HG02623 (cell line): ENCODE measurements at regions not wholly inside any gene's neighbourhood (a gene's known extent, or its start where the extent isn't known, plus 50 kb on each side); places are given as distances from the start of the nearest gene placed in this dataset.

Experiments used
- ATAC-seq: cut with Tn5 transposase; IDR thresholded peaks from one replicate; pipeline ENCODE4 v1.9.1; 2021; ENCODE audit warnings: moderate library complexity; ENCODE audit not compliant: unreplicated experiment

DNA sequence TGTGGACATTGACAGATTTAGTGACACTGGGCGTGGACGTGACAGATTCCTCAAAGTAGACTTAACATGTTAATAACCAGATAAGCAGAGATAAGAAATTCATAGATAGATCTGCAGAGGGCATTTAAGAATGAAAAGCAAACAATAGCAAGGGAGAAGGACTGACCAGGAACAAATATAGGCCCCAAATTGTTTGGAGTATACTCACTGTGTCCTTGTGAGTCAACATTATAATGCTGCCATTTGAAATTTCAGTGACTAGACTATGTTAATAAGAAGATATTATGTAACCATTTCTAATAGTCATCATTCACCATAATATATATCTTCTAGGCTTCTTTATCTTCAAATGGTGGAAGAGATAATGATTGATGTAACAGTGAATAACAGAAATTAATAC lies 78.1 kb upstream of the SLC38A11 start:
- no peak for ATAC-seq

DNA sequence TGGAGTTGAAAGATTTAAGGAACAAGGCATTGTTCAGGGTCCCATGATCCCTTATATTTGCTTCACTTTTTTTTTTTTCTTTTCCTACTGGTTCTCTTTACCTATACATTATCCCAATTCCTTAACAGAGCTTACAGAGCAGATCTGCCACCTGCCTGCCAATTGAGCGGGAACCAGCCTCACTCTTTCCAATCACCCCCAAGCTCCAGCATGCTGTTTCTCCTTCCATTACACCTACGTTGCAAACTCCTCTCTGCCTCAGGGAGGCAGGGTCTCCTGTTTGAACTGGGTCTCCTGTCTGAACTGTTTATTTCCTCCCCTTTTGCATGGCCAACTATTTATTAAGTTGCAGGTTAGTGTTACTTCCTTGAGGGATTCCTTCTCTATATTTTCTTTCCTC lies 77.2 kb upstream of the SLC38A11 start:
- ATAC-seq = no peak

DNA sequence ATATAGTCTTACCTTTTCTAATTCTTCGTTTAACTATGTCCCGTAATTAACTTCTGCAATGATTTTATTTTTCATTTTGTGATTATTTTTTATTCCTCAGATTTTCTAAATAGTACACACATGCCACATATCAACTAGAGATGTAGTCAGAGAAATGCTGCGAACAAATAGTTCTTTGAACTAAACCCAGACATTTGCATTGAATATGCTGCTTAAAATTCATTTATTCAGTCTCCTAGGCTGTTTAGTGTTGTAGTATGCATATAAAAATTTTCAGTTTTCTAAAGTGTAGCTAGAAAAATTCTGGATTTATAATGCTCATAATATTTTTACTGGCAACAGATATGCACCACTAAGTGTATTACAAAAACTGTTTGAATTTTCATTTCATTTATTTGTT lies 68.9 kb upstream of the SLC38A11 start:
- ATAC-seq = no peak

DNA sequence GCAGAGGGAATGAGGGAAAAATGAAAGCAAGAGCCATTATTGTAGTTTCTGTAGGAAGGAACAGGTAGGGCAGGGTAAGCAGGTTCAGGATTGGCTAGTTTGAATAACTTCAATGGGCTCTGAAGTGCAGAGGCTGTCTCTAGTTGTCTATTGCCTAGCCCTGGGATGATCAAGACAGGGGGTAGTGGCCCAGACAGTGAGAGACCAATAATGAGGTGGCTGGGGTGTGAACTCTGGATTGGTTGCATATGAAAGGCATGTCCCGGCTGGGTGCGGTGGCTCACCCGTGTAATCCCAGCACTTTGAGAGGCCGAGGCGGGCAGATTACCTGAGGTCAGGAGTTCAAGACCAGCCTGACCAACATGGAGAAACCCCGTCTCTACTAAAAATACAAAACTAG lies 67.5 kb upstream of the SLC38A11 start:
- ATAC-seq = no peak

DNA sequence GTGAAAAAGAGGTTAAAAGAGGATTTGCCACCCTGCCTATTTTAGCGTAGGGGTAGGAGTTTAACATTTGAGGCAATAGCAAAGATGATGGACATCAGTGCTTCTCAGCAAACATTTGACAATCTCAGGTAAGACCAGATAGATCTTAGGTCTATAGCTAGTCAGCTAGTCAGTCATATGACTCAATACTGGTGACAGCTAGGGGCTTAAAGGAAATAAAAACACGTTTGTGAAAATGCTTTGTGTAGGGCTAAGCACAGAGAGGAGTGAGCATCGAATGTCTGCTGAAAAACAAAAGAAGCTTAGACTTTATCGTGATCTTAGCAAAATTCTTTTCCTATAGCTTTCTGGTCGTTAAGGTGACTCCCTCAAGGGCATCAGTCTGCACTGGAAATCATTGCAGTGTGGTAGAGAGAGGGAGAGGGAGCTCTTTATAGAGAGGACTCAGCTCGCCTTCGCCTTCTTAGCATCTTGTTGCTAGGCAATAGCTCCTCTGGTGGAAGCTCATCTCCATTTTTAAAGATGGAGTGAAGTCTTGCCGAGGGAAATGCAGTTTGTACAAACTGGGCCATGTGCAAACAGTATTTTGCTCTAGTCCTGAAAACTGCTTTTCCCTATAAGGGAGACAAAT lies 62.8 kb upstream of the SLC38A11 start:
- ATAC-seq = no peak

DNA sequence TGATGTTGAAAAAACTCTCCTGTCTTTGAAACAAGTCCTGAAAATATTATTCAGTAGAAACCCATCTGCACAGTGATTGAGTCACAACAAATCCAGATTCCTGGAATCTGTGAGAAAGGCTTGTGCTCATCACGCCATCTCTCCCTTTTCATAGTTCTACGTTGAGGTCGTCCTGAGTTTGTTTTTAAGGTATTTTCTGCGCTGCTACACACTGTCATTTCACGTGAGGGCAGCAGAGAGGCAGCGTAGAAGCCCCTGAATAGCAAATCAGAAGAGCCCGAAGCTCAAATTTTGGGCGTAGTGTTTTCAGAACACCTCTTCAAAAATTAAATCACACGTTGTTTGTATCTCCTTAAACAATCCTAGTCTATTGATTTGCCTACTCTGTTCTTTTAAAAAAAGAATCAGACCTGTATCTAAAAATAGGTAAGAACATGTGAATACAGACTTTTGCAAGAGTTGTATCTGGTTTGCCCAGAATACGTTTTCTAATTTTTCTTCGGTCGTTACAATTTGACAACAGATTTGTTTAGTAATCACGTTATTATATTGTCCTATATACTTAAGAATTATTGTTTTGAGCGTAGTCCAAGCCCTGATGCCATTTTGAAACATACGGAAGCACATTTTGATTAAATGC lies 61.6 kb upstream of the SLC38A11 start:
- peak; percentile 69 for ATAC-seq

DNA sequence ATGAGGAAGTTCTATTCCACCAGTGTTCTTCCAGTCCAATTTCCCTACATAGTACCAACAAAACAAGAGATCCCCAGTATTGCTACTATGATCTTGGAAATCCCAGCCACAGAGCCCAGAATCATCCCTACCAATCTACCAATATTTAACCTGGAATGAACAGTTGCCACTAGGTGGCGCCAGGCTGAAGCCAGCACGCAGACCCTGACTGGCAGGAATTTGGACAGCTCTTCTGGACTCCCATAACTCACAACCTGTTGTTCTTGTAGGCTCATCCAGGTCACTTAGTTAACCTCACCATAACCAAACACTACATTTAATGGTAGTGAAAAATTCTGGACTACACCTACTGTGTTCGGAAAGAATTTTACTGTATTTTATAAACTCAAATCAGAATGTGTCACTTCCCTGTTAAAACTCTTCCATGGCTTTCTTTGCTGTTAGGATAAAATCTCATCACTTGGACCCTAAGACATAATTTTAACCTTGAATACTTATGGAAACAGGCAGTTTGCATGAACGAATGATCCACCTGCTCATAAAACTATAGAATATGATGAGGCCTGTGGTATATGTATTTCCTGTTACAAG lies 59.8 kb upstream of the SLC38A11 start:
- ATAC-seq = peak; percentile 80

DNA sequence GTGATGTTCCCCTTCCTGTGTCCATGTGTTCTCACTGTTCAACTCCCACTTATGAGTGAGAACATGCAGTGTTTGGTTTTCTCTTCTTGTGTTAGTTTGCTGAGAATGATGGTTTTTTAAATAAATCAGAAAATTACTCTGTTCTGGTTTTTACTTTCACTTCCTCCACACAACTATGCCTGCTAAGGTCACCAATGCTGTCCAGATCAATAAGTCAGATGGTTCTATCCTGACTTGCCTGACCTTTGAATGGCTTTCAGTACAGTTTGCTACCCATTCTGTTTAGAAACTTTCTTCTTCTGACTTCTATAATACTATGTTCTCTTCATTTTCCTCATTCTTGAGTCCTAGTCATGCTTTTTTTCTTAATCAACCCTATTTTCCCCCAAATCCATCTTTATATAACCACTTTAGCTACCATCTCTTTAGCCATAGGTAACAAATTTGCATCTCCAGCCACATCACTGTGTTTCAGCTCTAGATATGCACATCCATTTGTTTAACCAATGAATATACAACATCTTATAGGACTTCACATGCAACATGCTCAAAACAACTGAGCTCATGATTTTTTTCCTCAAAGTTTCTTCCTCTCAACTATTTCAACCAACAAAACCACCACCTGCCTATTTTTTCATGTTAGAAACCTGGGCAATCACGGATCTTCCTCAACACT lies 58.8 kb upstream of the SLC38A11 start:
- peak; percentile 40 for ATAC-seq

DNA sequence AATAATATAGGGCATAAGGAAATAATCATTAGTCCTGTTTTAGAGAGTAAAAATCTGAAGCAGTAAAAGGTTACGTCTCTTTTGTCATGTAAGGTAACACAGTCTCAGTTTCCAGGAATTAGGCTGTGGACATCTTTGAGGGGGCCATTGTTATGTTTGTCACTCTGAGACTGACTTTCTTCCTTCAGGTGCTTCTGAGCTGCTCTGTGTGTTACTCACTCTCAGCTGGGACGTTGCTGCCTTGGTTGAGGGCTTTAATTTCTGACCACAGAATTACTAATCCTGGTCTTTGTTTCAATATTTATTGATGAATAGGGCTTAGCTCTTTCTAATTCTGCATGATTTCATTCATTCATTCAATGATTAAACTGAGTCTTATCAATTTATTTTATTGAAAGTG lies 55.9 kb upstream of the SLC38A11 start:
- no peak for ATAC-seq

DNA sequence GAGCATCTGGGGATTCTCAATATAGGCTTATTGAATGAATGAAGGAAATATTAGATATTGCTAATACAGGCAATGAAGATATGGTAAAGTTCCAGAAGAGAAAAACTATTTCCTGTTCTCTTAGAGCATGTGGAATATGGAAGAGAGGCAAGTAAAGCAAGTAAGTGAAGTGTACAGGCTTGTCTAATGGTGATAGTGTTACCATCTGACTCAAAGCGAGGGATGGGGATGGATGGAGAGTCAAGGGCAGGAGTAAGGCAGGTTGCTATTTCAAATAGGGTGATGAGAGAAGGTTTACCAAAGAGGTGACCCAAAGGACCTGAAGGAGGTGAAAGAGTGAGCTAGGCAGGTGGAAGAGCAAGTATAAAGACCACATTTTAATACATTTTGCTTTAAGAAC lies 55.2 kb upstream of the SLC38A11 start:
- ATAC-seq = no peak

DNA sequence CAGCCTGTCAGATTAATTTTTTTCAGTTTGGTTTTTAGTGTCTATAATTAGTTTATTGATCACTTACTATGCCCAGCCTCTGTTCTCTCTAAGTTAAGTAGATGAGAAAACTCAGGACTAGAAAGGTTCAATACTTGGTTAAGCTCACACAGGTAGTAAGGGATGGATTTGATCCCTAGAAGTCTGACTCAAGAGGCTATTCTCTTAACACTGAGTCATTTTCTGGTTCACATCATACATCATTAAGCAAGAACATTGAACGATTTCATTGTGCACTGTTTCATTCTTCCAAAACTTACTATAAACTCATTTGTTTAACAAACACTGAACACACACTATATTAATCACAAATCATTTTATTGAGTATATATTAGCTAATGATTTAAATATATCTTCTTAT lies 54.1 kb upstream of the SLC38A11 start:
- ATAC-seq = no peak

DNA sequence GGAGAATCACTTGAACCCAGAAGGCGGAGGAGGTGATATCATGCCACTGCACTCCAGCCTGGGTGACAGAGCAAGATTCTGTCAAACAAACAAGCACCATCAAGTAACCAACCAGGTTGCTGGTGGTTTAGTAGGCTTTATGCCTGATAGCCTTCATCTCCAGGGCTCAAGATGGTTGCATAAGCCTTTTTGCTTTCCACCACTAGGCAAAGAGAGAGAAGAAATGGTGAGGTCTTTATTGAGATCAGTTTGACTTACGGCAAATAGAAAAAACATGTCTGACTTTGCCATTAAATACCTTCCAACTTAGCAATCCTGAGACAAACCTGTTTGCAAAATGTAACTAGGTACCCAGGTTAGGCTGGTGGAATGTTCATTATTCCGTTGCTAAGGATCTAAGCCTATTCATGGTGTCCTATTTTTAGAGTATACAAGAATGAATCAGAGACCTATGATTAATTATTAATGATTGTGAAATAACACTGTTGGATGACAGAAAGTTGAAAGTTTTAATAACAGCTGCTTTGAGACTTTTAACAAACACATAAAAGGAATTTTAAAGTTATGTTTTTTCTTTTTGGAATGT lies 53.5 kb upstream of the SLC38A11 start:
- ATAC-seq = no peak

DNA sequence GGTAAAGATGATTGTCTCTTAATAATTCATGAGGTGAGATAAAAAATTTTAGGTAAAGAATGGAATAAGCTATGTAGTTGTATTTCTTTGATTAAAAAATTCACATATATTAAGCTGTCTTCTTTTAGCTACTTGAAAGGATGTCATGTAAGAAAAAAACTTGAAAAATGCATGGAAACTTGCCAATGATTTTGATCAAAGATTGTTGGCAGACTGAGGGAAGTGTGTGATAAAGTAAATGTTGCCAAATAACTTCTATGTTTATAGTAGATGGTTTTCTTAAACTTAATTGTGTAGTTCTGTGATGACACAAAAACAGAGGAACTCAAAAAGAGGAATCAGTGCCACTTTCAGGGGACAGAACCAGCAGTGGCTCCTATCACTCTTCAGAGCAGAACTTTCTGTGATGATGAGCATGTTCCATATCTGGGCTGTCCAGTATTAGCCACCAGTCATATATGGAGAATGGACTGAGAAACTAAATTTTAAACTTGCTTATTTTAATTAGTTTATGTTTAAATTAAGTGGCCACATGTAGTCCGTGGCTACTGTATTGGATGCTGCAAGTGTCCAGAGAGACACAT lies 51.9 kb upstream of the SLC38A11 start:
- ATAC-seq = no peak
